ENCODE measurements at regions not wholly inside any gene's neighbourhood (a gene's known extent, or its start where the extent isn't known, plus 50 kb on each side); places are given as distances from the start of the nearest gene placed in this dataset.

- Histone ChIP-seq H3K4me3 (ENCODE audit: low read depth, low read length) (no peak overlapping the region), H3K27me3 (ENCODE audit: control insufficient read depth, insufficient read depth, low read length) (no peaks in the 10 kb centered on the region)
- POLR2A ChIA-PET = no interaction called here
Observed at GRCh38 chr13:107976628-107977027, 238.7 kb downstream of the LIG4 start.

GRCh38 chr13:107974409-107974808 is 240.9 kb downstream of the LIG4 start:
- no peak overlapping the region for H3K4me3 ChIP-seq (ENCODE audit: low read depth, low read length)
- DNase-seq (ENCODE audit: low read depth) = no peak
- H3K36me3 ChIP-seq (ENCODE audit: control insufficient read depth, insufficient read depth, low read length) = no peaks in the 10 kb centered on the region
- TF ChIP-seq, protein P1, sequence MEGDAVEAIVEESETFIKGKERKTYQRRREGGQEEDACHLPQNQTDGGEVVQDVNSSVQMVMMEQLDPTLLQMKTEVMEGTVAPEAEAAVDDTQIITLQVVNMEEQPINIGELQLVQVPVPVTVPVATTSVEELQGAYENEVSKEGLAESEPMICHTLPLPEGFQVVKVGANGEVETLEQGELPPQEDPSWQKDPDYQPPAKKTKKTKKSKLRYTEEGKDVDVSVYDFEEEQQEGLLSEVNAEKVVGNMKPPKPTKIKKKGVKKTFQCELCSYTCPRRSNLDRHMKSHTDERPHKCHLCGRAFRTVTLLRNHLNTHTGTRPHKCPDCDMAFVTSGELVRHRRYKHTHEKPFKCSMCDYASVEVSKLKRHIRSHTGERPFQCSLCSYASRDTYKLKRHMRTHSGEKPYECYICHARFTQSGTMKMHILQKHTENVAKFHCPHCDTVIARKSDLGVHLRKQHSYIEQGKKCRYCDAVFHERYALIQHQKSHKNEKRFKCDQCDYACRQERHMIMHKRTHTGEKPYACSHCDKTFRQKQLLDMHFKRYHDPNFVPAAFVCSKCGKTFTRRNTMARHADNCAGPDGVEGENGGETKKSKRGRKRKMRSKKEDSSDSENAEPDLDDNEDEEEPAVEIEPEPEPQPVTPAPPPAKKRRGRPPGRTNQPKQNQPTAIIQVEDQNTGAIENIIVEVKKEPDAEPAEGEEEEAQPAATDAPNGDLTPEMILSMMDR (IDR thresholded peaks at IDR 0.05; ENCODE audit: insufficient read depth, low read depth, low read length) = no peak
- ChIA-PET POLR2A (no interaction called here), CTCF (no interaction called here)
- H3K27me3 ChIP-seq (ENCODE audit: control insufficient read depth, insufficient read depth, low read length) = no peaks in the 10 kb centered on the region

More at GRCh38 chr13:107976628-107977027, 238.7 kb downstream of the LIG4 start:
- H3K36me3 ChIP-seq (ENCODE audit: control insufficient read depth, insufficient read depth, low read length) = no peaks in the 10 kb centered on the region
- CTCF ChIA-PET = no interaction called here
- no peak for DNase-seq (ENCODE audit: low read depth)
- TF ChIP-seq, protein P1 (IDR thresholded peaks at IDR 0.05; ENCODE audit: insufficient read depth, low read depth, low read length) = no peak

- ChIA-PET CTCF (no interaction called here), POLR2A (no interaction called here)
- TF ChIP-seq, protein P1 (IDR thresholded peaks at IDR 0.05; ENCODE audit: insufficient read depth, low read depth, low read length) = no peak
Observed at GRCh38 chr13:107969546-107969945, 245.8 kb downstream of the LIG4 start.

GRCh38 chr13:107968470-107968869 is 246.9 kb downstream of the LIG4 start:
- Histone ChIP-seq H3K4me3 (ENCODE audit: low read depth, low read length) (no peak overlapping the region), H3K36me3 (ENCODE audit: control insufficient read depth, insufficient read depth, low read length) (no peaks in the 10 kb centered on the region), H3K27me3 (ENCODE audit: control insufficient read depth, insufficient read depth, low read length) (no peaks in the 10 kb centered on the region)
- POLR2A ChIA-PET = no interaction called here
- no peak for DNase-seq (ENCODE audit: low read depth)
- CTCF ChIA-PET = no interaction called here
- TF ChIP-seq, protein P1 (IDR thresholded peaks at IDR 0.05; ENCODE audit: insufficient read depth, low read depth, low read length) = no peak

More at GRCh38 chr13:107969546-107969945, 245.8 kb downstream of the LIG4 start:
- no peak overlapping the region for H3K4me3 ChIP-seq (ENCODE audit: low read depth, low read length)
- H3K36me3 ChIP-seq (ENCODE audit: control insufficient read depth, insufficient read depth, low read length) = no peaks in the 10 kb centered on the region
- DNase-seq (ENCODE audit: low read depth) = no peak
- no peaks in the 10 kb centered on the region for H3K27me3 ChIP-seq (ENCODE audit: control insufficient read depth, insufficient read depth, low read length)

DNA sequence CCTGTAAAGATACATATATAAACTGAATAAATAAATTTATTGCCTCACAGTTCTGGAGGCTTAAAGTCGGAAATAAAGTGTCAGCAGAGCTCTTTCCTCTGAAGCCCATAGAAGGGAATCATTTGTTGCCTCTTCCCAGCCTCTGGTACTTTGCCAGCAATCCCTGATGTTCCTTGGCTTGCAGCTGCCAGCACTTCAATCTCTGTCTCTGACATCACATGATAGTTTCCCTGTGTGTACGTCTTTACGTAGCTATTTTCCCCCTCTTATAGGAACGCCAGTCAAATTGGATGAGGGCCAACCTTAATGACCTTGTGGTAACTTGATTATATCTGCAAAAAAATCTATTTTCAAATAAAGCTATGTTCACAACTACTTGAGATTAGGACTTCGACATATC is 250.9 kb downstream of the LIG4 start:
- Histone ChIP-seq H3K27me3 (ENCODE audit: control insufficient read depth, insufficient read depth, low read length) (no peaks in the 10 kb centered on the region), H3K4me3 (ENCODE audit: low read depth, low read length) (no peak overlapping the region), H3K36me3 (ENCODE audit: control insufficient read depth, insufficient read depth, low read length) (no peaks in the 10 kb centered on the region)
- ChIA-PET POLR2A (no interaction called here), CTCF (interaction anchor here (0.6 kb wide), 1 partner anchor 9 kb away, joined by 3 read pairs; no protein-coding TSS in a partner anchor)
- TF ChIP-seq, protein P1 (IDR thresholded peaks at IDR 0.05; ENCODE audit: insufficient read depth, low read depth, low read length) = no peak
- DNase-seq (ENCODE audit: low read depth) = no peak

Measured in BJ (cell line).